ENCODE measurements at regions not wholly inside any gene's neighbourhood (a gene's known extent, or its start where the extent isn't known, plus 50 kb on each side); places are given as distances from the start of the nearest gene placed in this dataset.

GRCh38 chr4:38232741-38233140, 272.5 kb downstream of the PTTG2 start:
- TF ChIP-seq CTCF (IDR thresholded peaks at IDR 0.05; ENCODE audit: insufficient read depth, low read length, poor library complexity, severe bottlenecking) = no peak
- no peak for TF ChIP-seq EZH2phosphoT487 (conservative IDR thresholded peaks at IDR 0.05; ENCODE audit: low read length)

All from SU-DHL-6 (cell line).